ENCODE measurements at regions not wholly inside any gene's neighbourhood (a gene's known extent, or its start where the extent isn't known, plus 50 kb on each side); places are given as distances from the start of the nearest gene placed in this dataset.
A peak's percentile ranks its signal among the peaks of the same experiment; 100 is the strongest.

- DNase-seq (no peak), ATAC-seq (no peak)
- no peak overlapping the region for H3K27ac Mint-ChIP-seq
- no peaks in the 10 kb centered on the region for H3K4me1 Mint-ChIP-seq
- H3K27me3 ChIP-seq (ENCODE audit: control insufficient read depth in 2 of 2, insufficient read depth in 2 of 2, low read length in 2 of 2): no peaks in the 10 kb centered on the region
- no peaks in the 10 kb centered on the region for H3K36me3 ChIP-seq (ENCODE audit: control insufficient read depth in 2 of 3, insufficient read depth in 3 of 3, low read length in 3 of 3)
- peaks cover 5 to 48% (median 20%) of the 10 kb centered on the region in 11 donors for H3K9me3 Mint-ChIP-seq
- H3K36me3 Mint-ChIP-seq: peaks cover 0 to 9% (median 0%) of the 10 kb centered on the region in 5 donors
- H3K4me1 ChIP-seq (ENCODE audit: control insufficient read depth in 2 of 2, insufficient read depth in 2 of 2, low read length in 2 of 2): no peaks in the 10 kb centered on the region
- H3K9me3 ChIP-seq (ENCODE audit: control insufficient read depth in 2 of 3, low read length in 3 of 3): peaks cover 0 to 16% (median 0%) of the 10 kb centered on the region in 3 experiments
- H3K27ac ChIP-seq (ENCODE audit: low read depth, low read length): no peak overlapping the region
- H3K27me3 Mint-ChIP-seq: peaks cover 2 to 18% (median 17%) of the 10 kb centered on the region in 5 donors
- no peak overlapping the region for H3K4me3 Mint-ChIP-seq
- no peak overlapping the region for H3K4me3 ChIP-seq (ENCODE audit: low read length)
- intact Hi-C loops (cut with micrococcal nuclease): no loop called here
- CTCF ChIA-PET: no interaction called here
- POLR2A ChIA-PET: no interaction called here
Observed at GRCh38 chr11:70511345-70511744, 113.0 kb downstream of the CTTN start.

DNA sequence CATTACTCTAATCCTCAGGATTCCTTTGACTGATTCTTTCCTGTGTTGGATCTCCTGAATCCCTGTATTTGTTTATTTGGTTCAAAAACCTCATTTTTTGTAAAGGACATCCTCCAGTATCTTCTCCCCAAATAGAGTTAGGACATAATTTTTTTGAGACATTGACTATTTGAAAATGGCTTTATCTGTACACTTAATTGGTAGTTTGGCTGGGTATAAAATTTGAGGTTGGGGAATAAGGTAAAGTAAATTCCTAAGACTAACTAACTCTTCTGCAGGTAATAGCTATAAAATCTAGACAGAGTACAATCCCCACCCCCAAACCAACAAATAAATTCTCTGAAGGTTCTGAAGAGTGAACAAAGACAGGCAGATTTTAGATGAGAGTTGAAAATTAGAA is 114.4 kb downstream of the CTTN start:
- Mint-ChIP-seq H3K4me3 (no peak overlapping the region), H3K9me3 (peaks cover 5 to 48% (median 20%) of the 10 kb centered on the region in 11 donors)

DNA sequence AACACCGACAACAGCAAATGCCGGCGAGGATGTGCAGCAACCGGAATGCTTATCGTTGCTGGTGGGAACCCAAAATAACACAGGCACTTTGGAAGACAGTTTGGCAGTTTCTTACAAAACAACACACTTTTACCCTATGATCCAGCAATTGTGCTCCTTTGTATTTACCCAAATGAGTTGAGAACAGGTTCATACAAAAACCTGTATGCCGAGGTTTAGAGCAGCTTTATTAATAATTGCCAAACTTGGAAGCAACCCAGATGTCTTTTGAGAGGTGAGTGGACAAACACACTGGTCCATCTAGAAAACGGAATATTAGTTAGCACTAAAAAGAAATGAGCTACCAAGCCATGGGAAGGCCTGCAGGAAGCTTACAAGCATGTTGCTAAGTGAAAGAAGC is 118.9 kb downstream of the CTTN start:
- no peaks in the 10 kb centered on the region for H3K36me3 ChIP-seq (ENCODE audit: control insufficient read depth in 2 of 3, insufficient read depth in 3 of 3, low read length in 3 of 3)
- ATAC-seq (no peak), DNase-seq (no peak)
- intact Hi-C loops (cut with micrococcal nuclease): no loop called here
- Mint-ChIP-seq H3K27ac (no peak overlapping the region), H3K9me3 (peaks cover 3 to 31% (median 13%) of the 10 kb centered on the region in 11 donors), H3K4me1 (no peaks in the 10 kb centered on the region), H3K36me3 (peaks cover 0 to 7% (median 0%) of the 10 kb centered on the region in 5 donors), H3K4me3 (no peak overlapping the region), H3K27me3 (peaks cover 15 to 39% (median 21%) of the 10 kb centered on the region in 5 donors)
- POLR2A ChIA-PET: no interaction called here
- H3K27me3 ChIP-seq (ENCODE audit: control insufficient read depth in 2 of 2, insufficient read depth in 2 of 2, low read length in 2 of 2): no peaks in the 10 kb centered on the region
- CTCF ChIA-PET: no interaction called here
- H3K4me3 ChIP-seq (ENCODE audit: low read length): no peak overlapping the region
- no peak overlapping the region for H3K27ac ChIP-seq (ENCODE audit: low read depth, low read length)
- H3K4me1 ChIP-seq (ENCODE audit: control insufficient read depth in 2 of 2, insufficient read depth in 2 of 2, low read length in 2 of 2): no peaks in the 10 kb centered on the region
- H3K9me3 ChIP-seq (ENCODE audit: control insufficient read depth in 2 of 3, low read length in 3 of 3): peaks cover 0 to 15% (median 0%) of the 10 kb centered on the region in 3 experiments

More for the DNA sequence above, 114.4 kb downstream of the CTTN start:
- peaks cover 2 to 19% (median 17%) of the 10 kb centered on the region in 5 donors for H3K27me3 Mint-ChIP-seq
- peaks cover 0 to 16% (median 0%) of the 10 kb centered on the region in 3 experiments for H3K9me3 ChIP-seq (ENCODE audit: control insufficient read depth in 2 of 3, low read length in 3 of 3)
- no peak overlapping the region for H3K27ac Mint-ChIP-seq
- H3K4me1 Mint-ChIP-seq: no peaks in the 10 kb centered on the region
- H3K36me3 ChIP-seq (ENCODE audit: control insufficient read depth in 2 of 3, insufficient read depth in 3 of 3, low read length in 3 of 3): no peaks in the 10 kb centered on the region
- ChIA-PET CTCF (no interaction called here), POLR2A (no interaction called here)
- peaks cover 0 to 9% (median 0%) of the 10 kb centered on the region in 5 donors for H3K36me3 Mint-ChIP-seq
- H3K27ac ChIP-seq (ENCODE audit: low read depth, low read length): no peak overlapping the region
- no peak overlapping the region for H3K4me3 ChIP-seq (ENCODE audit: low read length)
- no peaks in the 10 kb centered on the region for H3K27me3 ChIP-seq (ENCODE audit: control insufficient read depth in 2 of 2, insufficient read depth in 2 of 2, low read length in 2 of 2)
- ATAC-seq (no peak), DNase-seq (no peak)
- intact Hi-C loops (cut with micrococcal nuclease): no loop called here
- H3K4me1 ChIP-seq (ENCODE audit: control insufficient read depth in 2 of 2, insufficient read depth in 2 of 2, low read length in 2 of 2): no peaks in the 10 kb centered on the region

- DNase-seq (no peak), ATAC-seq (no peak)
- POLR2A ChIA-PET: no interaction called here
Observed at GRCh38 chr11:70517988-70518907, 119.9 kb downstream of the CTTN start.

GRCh38 chr11:70519117-70519516 is 120.8 kb downstream of the CTTN start:
- H3K9me3 Mint-ChIP-seq: peaks cover 0 to 12% (median 3%) of the 10 kb centered on the region in 11 donors
- DNase-seq: no peak
- CTCF ChIA-PET: no interaction called here
- peaks cover 16 to 45% (median 21%) of the 10 kb centered on the region in 5 donors for H3K27me3 Mint-ChIP-seq
- no peaks in the 10 kb centered on the region for H3K4me1 ChIP-seq (ENCODE audit: control insufficient read depth in 2 of 2, insufficient read depth in 2 of 2, low read length in 2 of 2)
- H3K36me3 Mint-ChIP-seq: peaks cover 0 to 4% (median 0%) of the 10 kb centered on the region in 5 donors
- no peaks in the 10 kb centered on the region for H3K4me1 Mint-ChIP-seq
- no peak overlapping the region for H3K4me3 ChIP-seq (ENCODE audit: low read length)
- intact Hi-C loops (cut with micrococcal nuclease): no loop called here
- no peak for ATAC-seq
- H3K27ac Mint-ChIP-seq: no peak overlapping the region
- no peaks in the 10 kb centered on the region for H3K9me3 ChIP-seq (ENCODE audit: control insufficient read depth in 2 of 3, low read length in 3 of 3)
- no peak overlapping the region for H3K4me3 Mint-ChIP-seq
- H3K27ac ChIP-seq (ENCODE audit: low read depth, low read length): no peak overlapping the region
- H3K27me3 ChIP-seq (ENCODE audit: control insufficient read depth in 2 of 2, insufficient read depth in 2 of 2, low read length in 2 of 2): no peaks in the 10 kb centered on the region
- no peaks in the 10 kb centered on the region for H3K36me3 ChIP-seq (ENCODE audit: control insufficient read depth in 2 of 3, insufficient read depth in 3 of 3, low read length in 3 of 3)
- POLR2A ChIA-PET: no interaction called here

More at GRCh38 chr11:70517988-70518907, 119.9 kb downstream of the CTTN start:
- H3K4me3 Mint-ChIP-seq: no peak overlapping the region
- Histone ChIP-seq H3K4me1 (ENCODE audit: control insufficient read depth in 2 of 2, insufficient read depth in 2 of 2, low read length in 2 of 2) (no peaks in the 10 kb centered on the region), H3K9me3 (ENCODE audit: control insufficient read depth in 2 of 3, low read length in 3 of 3) (peaks cover 0 to 5% (median 0%) of the 10 kb centered on the region in 3 experiments), H3K27ac (ENCODE audit: low read depth, low read length) (no peak overlapping the region), H3K36me3 (ENCODE audit: control insufficient read depth in 2 of 3, insufficient read depth in 3 of 3, low read length in 3 of 3) (no peaks in the 10 kb centered on the region), H3K4me3 (ENCODE audit: low read length) (no peak overlapping the region), H3K27me3 (ENCODE audit: control insufficient read depth in 2 of 2, insufficient read depth in 2 of 2, low read length in 2 of 2) (no peaks in the 10 kb centered on the region)
- intact Hi-C loops (cut with micrococcal nuclease): no loop called here
- CTCF ChIA-PET: no interaction called here
- H3K4me1 Mint-ChIP-seq: no peaks in the 10 kb centered on the region
- H3K9me3 Mint-ChIP-seq: peaks cover 0 to 20% (median 6%) of the 10 kb centered on the region in 11 donors
- H3K27me3 Mint-ChIP-seq: peaks cover 16 to 40% (median 25%) of the 10 kb centered on the region in 5 donors
- H3K27ac Mint-ChIP-seq: no peak overlapping the region
- peaks cover 0 to 4% (median 0%) of the 10 kb centered on the region in 5 donors for H3K36me3 Mint-ChIP-seq

DNA sequence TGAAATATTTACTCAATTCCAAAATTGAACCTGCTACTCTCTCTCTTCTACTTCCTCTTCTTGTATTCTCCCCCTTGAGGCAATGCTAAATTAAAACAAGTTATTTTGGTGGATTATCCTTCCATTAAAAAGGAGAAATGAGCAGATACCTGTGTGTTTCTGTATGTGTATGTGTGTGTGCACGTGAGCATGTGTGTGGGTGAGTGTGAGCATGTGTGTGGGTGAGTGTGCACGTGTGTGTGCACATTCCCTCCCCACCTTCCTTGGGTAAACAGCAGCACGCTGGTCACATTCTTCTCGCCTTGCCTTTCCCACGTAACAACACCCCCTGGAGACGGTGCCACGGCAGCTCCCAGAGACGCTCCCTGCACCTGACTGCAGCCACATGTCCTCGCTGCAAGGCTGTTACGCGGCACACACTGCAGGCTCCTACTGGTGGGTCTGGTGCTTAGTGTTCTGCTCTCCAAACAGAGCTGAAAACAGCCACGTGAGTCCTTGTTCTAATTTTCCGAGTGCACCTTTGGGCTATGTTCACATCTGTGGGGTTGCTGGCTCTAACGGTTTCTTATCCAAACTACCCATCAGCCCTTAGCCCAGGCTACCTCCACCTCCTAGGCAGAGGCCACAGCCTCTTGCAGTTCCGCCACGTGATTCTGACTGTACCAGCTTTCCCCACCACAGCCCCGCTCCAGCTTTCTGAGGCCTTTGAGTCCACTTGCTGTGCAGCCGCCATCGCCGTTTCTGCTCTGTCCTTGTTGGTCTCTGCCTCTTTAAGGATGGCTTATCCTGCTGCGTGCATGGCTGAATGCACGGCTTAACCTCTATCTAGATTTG is 123.4 kb downstream of the CTTN start:
- H3K27ac ChIP-seq (ENCODE audit: low read depth, low read length): no peak overlapping the region
- Mint-ChIP-seq H3K27me3 (peaks cover 11 to 45% (median 17%) of the 10 kb centered on the region in 5 donors), H3K4me3 (no peak overlapping the region), H3K36me3 (no peaks in the 10 kb centered on the region), H3K27ac (peak overlapping the region in 1 of 9 donors; percentile 14), H3K9me3 (no peaks in the 10 kb centered on the region), H3K4me1 (no peaks in the 10 kb centered on the region)
- CTCF ChIA-PET: no interaction called here
- no peak overlapping the region for H3K4me3 ChIP-seq (ENCODE audit: low read length)
- H3K27me3 ChIP-seq (ENCODE audit: control insufficient read depth in 2 of 2, insufficient read depth in 2 of 2, low read length in 2 of 2): no peaks in the 10 kb centered on the region
- H3K4me1 ChIP-seq (ENCODE audit: control insufficient read depth in 2 of 2, insufficient read depth in 2 of 2, low read length in 2 of 2): no peaks in the 10 kb centered on the region
- DNase-seq: no peak
- ATAC-seq: no peak
- intact Hi-C loops (cut with micrococcal nuclease): no loop called here
- POLR2A ChIA-PET: no interaction called here
- no peaks in the 10 kb centered on the region for H3K36me3 ChIP-seq (ENCODE audit: control insufficient read depth in 2 of 3, insufficient read depth in 3 of 3, low read length in 3 of 3)
- H3K9me3 ChIP-seq (ENCODE audit: control insufficient read depth in 2 of 3, low read length in 3 of 3): no peaks in the 10 kb centered on the region
